ENCODE measurements at regions not wholly inside any gene's neighbourhood (a gene's known extent, or its start where the extent isn't known, plus 50 kb on each side); places are given as distances from the start of the nearest gene placed in this dataset.

DNA sequence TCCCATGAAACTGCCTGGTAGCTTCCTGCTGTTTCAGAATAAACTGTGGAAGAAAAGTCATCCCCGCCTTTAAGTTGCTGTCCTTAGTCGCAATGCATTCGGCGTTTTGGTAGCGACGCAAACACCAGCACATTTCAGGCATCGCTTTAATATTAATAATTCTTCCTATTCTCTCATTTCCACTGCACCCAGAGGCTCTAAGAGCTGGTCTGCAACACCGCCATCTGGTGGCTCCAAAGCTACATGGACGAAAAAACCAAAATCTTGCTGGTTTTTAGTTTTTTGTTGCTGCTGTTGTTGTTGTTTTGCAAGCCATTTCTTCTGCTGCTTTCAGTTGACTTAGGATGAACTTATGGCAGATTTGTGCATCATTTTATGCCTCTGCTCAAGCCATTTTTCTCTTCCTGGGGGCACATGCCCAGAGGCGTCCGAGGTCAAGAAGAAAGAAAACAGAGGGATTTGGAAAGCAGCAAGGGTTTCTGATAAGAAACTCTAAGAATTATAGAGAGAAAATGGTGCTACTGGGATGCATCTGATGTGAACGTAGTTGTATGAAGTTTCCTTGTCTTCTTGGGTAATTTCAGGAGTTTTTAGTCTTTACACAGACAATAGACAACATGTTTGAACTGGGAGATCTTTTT lies 345.4 kb upstream of the KIRREL3 start:
- peak; percentile 2 for DNase-seq

- DNase-seq: no peak
These were observed 339.9 kb upstream of the KIRREL3 start for GRCh38 chr11:127340438-127340837.

DNA sequence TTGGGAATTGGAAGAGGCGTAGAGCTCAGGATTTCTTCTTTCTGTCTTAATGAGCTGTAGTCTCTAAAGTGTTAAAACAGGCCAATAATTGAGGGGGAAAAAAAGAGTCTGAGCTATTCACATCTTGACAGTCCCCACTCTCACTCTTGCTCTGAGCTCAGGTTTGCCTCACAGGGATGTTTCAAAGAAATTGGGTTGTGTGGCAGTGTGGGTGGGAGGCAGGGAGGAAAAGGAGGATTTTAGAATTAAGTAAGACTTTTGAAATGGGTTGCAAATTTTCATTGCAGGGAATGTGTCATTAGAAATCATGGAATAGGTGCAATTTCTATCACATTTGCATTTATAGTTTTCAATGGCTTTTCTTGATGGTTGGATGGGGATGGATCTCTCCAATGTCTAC lies 338.8 kb upstream of the KIRREL3 start:
- DNase-seq: no peak

DNA sequence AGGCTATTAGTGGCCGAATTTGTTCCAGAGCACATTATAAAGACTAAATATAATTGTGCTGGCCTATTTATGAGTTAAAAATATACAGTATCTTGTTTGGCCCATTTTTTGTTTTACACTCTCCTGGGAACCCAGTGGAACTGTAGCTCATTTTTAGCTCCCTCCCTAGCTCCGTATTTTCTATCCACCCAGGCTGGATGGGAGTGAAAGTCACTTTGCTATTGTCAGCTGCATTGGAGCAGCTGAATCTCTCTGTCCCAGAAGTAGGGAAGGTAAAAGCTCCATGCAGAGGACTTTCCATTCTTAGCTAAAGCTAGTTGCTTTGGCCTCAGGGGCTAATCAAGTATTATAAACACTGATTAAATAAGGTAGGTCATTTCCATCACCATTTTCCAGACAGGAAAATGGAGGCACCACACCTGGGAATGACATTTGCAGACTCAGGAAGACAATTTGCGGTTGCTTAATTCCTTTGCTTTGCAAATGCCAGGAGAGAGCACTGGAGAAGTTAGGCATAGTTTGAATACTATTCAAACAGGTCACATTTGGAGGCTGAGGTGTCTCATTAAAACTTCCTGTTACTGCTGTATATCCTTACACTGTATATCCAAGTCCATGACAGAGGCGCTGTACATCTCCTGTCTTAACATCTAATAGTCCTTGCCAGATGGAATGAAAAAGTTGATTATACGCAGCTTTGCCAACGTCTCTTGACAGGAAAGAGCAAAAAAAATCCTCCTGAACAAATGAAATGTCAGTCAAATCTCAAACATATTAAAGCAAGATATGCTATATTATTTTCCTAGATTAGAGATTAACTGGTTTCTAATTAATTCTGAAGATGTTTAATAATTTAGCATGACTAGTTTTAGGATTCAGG lies 338.1 kb upstream of the KIRREL3 start:
- no peak for DNase-seq

- no peak for DNase-seq
These were observed 333.9 kb upstream of the KIRREL3 start for GRCh38 chr11:127334466-127334865.

GRCh38 chr11:127332896-127333295 lies 332.3 kb upstream of the KIRREL3 start:
- no peak for DNase-seq

GRCh38 chr11:127330044-127330443 lies 329.5 kb upstream of the KIRREL3 start:
- no peak for DNase-seq

GRCh38 chr11:127308291-127308690 lies 307.7 kb upstream of the KIRREL3 start:
- no peak for DNase-seq

GRCh38 chr11:127307700-127308099 lies 307.1 kb upstream of the KIRREL3 start:
- no peak for DNase-seq

GRCh38 chr11:127304634-127305033 lies 304.1 kb upstream of the KIRREL3 start:
- DNase-seq: no peak

DNA sequence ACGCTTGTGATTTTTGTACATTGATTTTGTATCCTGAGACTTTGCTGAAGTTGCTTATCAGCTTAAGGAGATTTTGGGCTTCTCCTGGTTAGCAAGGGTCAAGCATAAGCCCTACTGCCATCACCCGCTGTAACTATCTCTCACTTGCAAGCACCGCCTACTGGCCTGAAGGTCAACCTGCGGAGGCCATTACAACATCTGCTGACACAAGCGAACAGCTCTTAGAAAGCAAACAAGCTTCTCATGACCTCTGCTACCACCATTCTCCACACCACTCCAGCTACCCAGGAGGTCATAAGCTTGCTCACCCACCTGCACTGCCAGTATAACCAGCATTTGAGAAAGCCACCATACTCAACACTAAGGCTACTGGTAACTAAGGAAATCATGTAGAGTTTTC lies 288.4 kb upstream of the KIRREL3 start:
- no peak for DNase-seq

DNA sequence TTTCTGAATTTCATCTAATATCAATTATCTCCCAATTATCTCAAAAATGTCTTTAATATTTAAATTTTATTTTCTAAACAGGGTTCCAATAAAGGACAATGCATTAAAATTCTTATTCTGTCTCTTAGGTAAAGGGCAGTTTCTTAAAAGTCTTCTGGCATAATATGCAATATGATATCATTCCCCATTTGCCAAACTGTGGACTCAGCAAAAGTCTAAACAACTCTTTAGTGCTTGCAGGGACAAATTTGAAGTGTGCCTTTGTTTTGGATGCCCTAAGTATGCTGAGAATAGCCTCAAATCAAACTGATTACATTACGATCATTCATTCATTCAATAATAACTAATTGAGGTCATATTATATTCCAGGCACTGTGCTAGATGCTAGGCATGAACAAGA lies 281.0 kb upstream of the KIRREL3 start:
- DNase-seq: no peak

- no peak for DNase-seq
These were observed 275.2 kb upstream of the KIRREL3 start for GRCh38 chr11:127275774-127276173.

DNA sequence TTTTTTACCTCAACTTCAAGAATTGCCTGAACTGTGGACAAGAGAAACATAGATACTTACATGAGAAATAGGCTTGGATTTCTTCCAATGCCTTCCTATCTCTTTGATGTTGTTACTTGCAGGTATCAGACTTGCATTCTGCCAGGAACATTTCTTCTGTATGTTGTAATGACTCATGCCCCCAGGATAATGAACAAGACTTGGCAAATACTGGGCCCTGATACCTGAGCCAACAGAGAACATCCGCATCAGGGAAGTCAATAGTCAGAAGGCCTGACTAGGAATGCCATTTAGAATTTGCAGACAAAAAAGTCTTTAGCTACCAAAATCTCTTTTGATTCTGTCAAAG lies 273.7 kb upstream of the KIRREL3 start:
- DNase-seq: no peak

GRCh38 chr11:127273593-127274327 lies 273.2 kb upstream of the KIRREL3 start:
- no peak for DNase-seq

GRCh38 chr11:127270851-127271250 lies 270.3 kb upstream of the KIRREL3 start:
- no peak for DNase-seq

DNA sequence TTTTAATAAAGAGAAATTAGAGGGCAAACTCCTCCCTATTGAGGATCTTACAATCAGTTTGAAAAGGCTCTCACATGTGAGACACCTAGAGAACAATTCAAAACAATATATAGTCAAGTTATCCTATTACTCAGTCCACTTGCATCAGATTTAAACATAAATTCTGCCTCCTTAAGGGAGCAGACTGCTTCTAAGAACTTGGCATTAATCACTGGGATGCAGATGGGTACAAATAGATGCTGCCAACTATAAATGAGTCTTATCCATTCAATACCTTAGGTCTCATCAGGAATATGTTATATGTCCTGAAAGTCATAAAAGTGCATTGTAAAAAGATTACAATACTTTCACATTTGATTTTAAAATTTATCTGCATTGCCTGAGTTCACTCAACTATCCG lies 269.3 kb upstream of the KIRREL3 start:
- DNase-seq: no peak

DNA sequence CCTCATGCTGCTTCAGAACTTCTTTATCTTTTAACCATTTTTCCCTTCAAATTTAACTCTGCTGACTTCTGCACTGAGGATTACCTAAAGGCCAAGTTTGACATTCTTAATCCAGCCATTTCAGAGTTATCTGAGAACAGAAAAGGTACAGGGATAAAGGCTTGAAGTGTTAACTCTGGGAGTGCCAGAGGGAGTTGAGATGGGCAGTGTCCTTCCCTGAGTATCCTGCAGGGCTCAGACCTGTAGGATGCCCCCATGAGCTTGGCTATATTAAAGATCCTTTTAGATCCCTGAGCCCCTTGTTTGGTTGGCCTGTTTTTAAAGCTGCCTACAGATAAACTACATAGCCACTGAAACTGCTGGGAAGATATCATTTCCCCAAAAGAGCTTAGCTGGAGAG lies 268.4 kb upstream of the KIRREL3 start:
- DNase-seq: no peak

- no peak for DNase-seq
These were observed 268.0 kb upstream of the KIRREL3 start for GRCh38 chr11:127268521-127268920.

DNA sequence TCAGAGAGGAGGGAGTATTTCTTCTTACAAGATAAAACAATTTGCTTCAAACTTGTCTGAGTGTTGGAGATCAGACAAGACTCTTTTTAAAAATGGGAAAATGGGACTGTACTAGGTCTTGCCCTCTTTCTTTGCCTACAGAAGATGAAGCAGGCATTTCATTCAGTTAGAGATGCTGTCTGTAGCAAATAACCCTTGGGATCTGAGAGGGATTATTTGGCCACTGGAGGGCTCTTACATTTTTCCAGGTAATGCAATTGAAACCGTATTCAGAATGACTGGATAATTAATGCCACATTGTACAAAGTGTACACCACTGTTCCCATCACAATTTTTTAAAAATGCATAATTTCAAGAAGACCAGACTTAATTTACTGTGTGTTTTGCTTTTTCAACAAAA lies 258.5 kb upstream of the KIRREL3 start:
- no peak for DNase-seq

DNA sequence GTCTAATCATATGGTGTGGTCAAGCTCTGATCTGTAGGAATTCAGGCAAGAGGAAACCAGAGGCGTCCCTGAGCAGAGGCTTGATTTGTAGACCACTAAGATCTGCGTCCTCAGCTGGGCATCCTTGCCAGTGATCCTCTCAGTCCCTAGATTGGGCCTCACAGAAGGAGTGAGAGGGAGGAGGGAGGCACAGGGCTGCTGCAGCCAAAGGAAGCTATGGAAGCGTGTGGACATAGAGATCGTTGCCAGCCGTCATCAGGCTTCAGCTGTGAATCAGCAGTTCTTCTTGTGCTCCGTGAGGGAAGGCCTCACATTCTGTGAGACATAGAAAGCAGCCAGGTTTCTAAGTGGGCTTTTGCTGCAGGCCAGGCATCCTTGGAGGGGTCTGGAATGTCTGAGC lies 254.6 kb upstream of the KIRREL3 start:
- DNase-seq: no peak

GRCh38 chr11:127252321-127252720 lies 251.8 kb upstream of the KIRREL3 start:
- no peak for DNase-seq

GRCh38 chr11:127249576-127249975 lies 249.0 kb upstream of the KIRREL3 start:
- no peak for DNase-seq

GRCh38 chr11:127248476-127248875 lies 247.9 kb upstream of the KIRREL3 start:
- no peak for DNase-seq
